SK-N-SH (cell line): ENCODE measurements at regions not wholly inside any gene's neighbourhood (a gene's known extent, or its start where the extent isn't known, plus 50 kb on each side); places are given as distances from the start of the nearest gene placed in this dataset.

Source experiments
- CTCF ChIA-PET: fragments of 300-600, 350-600 bp; formaldehyde crosslinking; extraction: SDS; loops from one replicate; lab custom pipeline; 2021; lab: Yijun Ruan, JAX
- POLR2A ChIA-PET: fragments of 350-600 bp; sonication (Branson Sonifier 250); formaldehyde crosslinking; extraction: SDS; loops from one replicate; lab custom pipeline; 2020; ENCODE audit warnings: antibody characterized with exemption, inconsistent platforms; lab: Yijun Ruan, JAX
- DNase-seq: peaks from one replicate; pipeline ENCODE4 v3.0.0; 2012
- H2AFZ ChIP-seq: fragments of 200-600 bp; sonication (generic); 2 replicates; pipeline ENCODE4 v1.8.1; 2016; ENCODE audit warnings: antibody characterized with exemption, mild to moderate bottlenecking, low read depth
- H3F3A ChIP-seq: fragments of 200-600 bp; sonication (generic); replicated peaks from 2 replicates; pipeline ENCODE3; 2016; ENCODE audit warnings: antibody characterized with exemption, mild to moderate bottlenecking; ENCODE audit not compliant: insufficient read depth
- H3K27ac ChIP-seq, 2 experiments: fragments of 200-500 bp in 1 of 2; fragments of 200-600 bp in 1 of 2; sonication (Bioruptor generic) in 1 of 2; sonication (generic), shearing (Covaris generic) in 1 of 2; 2 replicates each; pipeline versions ENCODE4 v1.5.1 to v1.6.1; 2014 to 2016; ENCODE audit warnings: low read depth in 2 of 2, inconsistent platforms in 1 of 2, low read length in 1 of 2, mild to moderate bottlenecking in 1 of 2, mixed read lengths in 1 of 2
- H3K27me3 ChIP-seq: fragments of 200-600 bp; sonication (generic), shearing (Covaris generic); 2 replicates; pipeline ENCODE4 v1.6.1; 2016; ENCODE audit warnings: mixed run types; ENCODE audit not compliant: insufficient read depth
- H3K36me3 ChIP-seq, 2 experiments: fragments of 200-500 bp in 1 of 2; fragments of 200-600 bp in 1 of 2; sonication (Bioruptor generic) in 1 of 2; sonication (generic) in 1 of 2; replicated peaks in 1 of 2; 2 replicates each; pipeline versions ENCODE3 to v1.5.1; 2014 to 2016; ENCODE audit warnings: low read length in 1 of 2, mild to moderate bottlenecking in 1 of 2; ENCODE audit not compliant: insufficient read depth in 2 of 2, control insufficient read depth in 1 of 2
- H3K4me1 ChIP-seq, 2 experiments: fragments of 200-500 bp in 1 of 2; fragments of 200-600 bp in 1 of 2; sonication (Bioruptor generic) in 1 of 2; sonication (generic), shearing (Covaris generic) in 1 of 2; 2 replicates each; pipeline versions ENCODE4 v1.5.1 to v1.6.1; 2014 to 2016; ENCODE audit warnings: low read depth in 1 of 2, low read length in 1 of 2, mixed run types in 1 of 2; ENCODE audit not compliant: insufficient read depth in 2 of 2, control insufficient read depth in 1 of 2
- H3K4me2 ChIP-seq: fragments of 200-600 bp; sonication (generic), shearing (Covaris generic); 2 replicates; pipeline ENCODE4 v1.6.1; 2017; ENCODE audit warnings: mixed run types
- H3K4me3 ChIP-seq, 2 experiments: fragments of 200-500 bp in 1 of 2; fragments of 200-600 bp in 1 of 2; sonication (Bioruptor generic) in 1 of 2; sonication (generic), shearing (Covaris generic) in 1 of 2; 2 replicates each; pipeline versions ENCODE4 v1.5.1 to v1.8.1; 2014 to 2016; ENCODE audit warnings: low read depth in 2 of 2, inconsistent platforms in 1 of 2, low read length in 1 of 2, mild to moderate bottlenecking in 1 of 2, mixed read lengths in 1 of 2, moderate library complexity in 1 of 2
- H3K79me2 ChIP-seq: fragments of 200-600 bp; sonication (generic); 2 replicates; pipeline ENCODE4 v1.8.1; 2017; ENCODE audit warnings: mild to moderate bottlenecking; ENCODE audit not compliant: insufficient read depth
- H3K9ac ChIP-seq: fragments of 200-600 bp; sonication (generic); 2 replicates; pipeline ENCODE4 v1.6.1; 2017; ENCODE audit warnings: mixed run types
- H3K9me2 ChIP-seq: fragments of 200-600 bp; sonication (generic); 2 replicates; pipeline ENCODE4 v1.6.1; 2017; ENCODE audit warnings: mixed run types
- H3K9me3 ChIP-seq: fragments of 200-600 bp; sonication (generic); 2 replicates; pipeline ENCODE4 v1.6.1; 2017; ENCODE audit warnings: mixed run types, mild to moderate bottlenecking, moderate library complexity
- H4K20me1 ChIP-seq: fragments of 200-600 bp; sonication (generic); 2 replicates; pipeline ENCODE4 v1.6.1; 2017; ENCODE audit warnings: mild to moderate bottlenecking, mixed run types; ENCODE audit not compliant: insufficient read depth
- CHD2 ChIP-seq: fragments of 150-350 bp; IDR thresholded peaks from 2 replicates; pipeline ENCODE4 v1.6.1; 2018; ENCODE audit warnings: low read length; ENCODE audit not compliant: partially characterized antibody
- ELF1 ChIP-seq: IDR thresholded peaks from 2 replicates; pipeline ENCODE4 v1.4.0; 2012
- FOXJ3 ChIP-seq: sonication (generic); formaldehyde crosslinking; IDR thresholded peaks from 2 replicates; pipeline ENCODE4 v1.5.1; 2020; ENCODE audit warnings: mild to moderate bottlenecking, missing genetic modification reagents
- FOXM1 ChIP-seq: IDR thresholded peaks from 2 replicates; pipeline ENCODE4 v1.4.0; 2012; ENCODE audit warnings: low read depth, mild to moderate bottlenecking
- GABPA ChIP-seq: IDR thresholded peaks from 2 replicates; pipeline ENCODE4 v1.4.0; 2012; ENCODE audit warnings: low read depth, mild to moderate bottlenecking
- GATA2 ChIP-seq: sonication (generic); formaldehyde crosslinking; IDR thresholded peaks from 2 replicates; pipeline ENCODE4 v1.5.0; 2020; ENCODE audit warnings: mild to moderate bottlenecking, missing genetic modification reagents
- JUND ChIP-seq: IDR thresholded peaks from 2 replicates; pipeline ENCODE4 v1.4.0; 2012
- MEF2A ChIP-seq: IDR thresholded peaks from 2 replicates; pipeline ENCODE4 v1.4.0; 2012; ENCODE audit warnings: low read depth, borderline replicate concordance
- MXI1 ChIP-seq: IDR thresholded peaks from 2 replicates; pipeline ENCODE4 v1.6.1; 2012; ENCODE audit warnings: mild to moderate bottlenecking, low read depth, low read length, improper control_type of control experiment
- POLR2AphosphoS5 ChIP-seq: IDR thresholded peaks from 2 replicates; pipeline ENCODE4 v1.6.1; 2012; ENCODE audit warnings: low read depth, low read length
- RAD21 ChIP-seq: IDR thresholded peaks from 2 replicates; pipeline ENCODE4 v1.6.1; 2012; ENCODE audit warnings: mild to moderate bottlenecking, low read length
- RCOR1 ChIP-seq: fragments of 150-350 bp; IDR thresholded peaks from 2 replicates; pipeline ENCODE4 v1.6.1; 2017; ENCODE audit warnings: antibody characterized with exemption, low read length
- RFX5 ChIP-seq: IDR thresholded peaks from 2 replicates; pipeline ENCODE4 v1.6.1; 2012; ENCODE audit warnings: mild to moderate bottlenecking, improper control_type of control experiment, low read length
- TAF1 ChIP-seq: IDR thresholded peaks from 2 replicates; pipeline ENCODE4 v1.6.1; 2012; ENCODE audit warnings: low read depth, mild to moderate bottlenecking, low read length, moderate library complexity, borderline replicate concordance
- TCF12 ChIP-seq: IDR thresholded peaks from 2 replicates; pipeline ENCODE4 v1.4.0; 2012
- TEAD4 ChIP-seq: IDR thresholded peaks from 2 replicates; pipeline ENCODE4 v1.4.0; 2012; ENCODE audit warnings: mild to moderate bottlenecking, borderline replicate concordance; ENCODE audit not compliant: insufficient read depth
- WGBS: methylation state at CpG from one replicate; pipeline ENCODE4 v1.1.6; 2017; ENCODE audit warnings: low lambda C conversion rate; 5-methylcytosine and 5-hydroxymethylcytosine counted together
- TF ChIP-seq, protein P1 (sequence below): fragments of 200-600 bp; sonication (generic); IDR thresholded peaks from 2 replicates; pipeline ENCODE4 v1.6.1; 2017; ENCODE audit warnings: antibody characterized with exemption, mild to moderate bottlenecking, moderate library complexity
- TF ChIP-seq, protein P2 (sequence below): IDR thresholded peaks from 2 replicates; pipeline ENCODE4 v1.4.0; 2012; ENCODE audit warnings: low read depth
- TF ChIP-seq, protein P3 (sequence below): fragments of 150-350 bp; IDR thresholded peaks from 2 replicates; pipeline ENCODE4 v1.6.1; 2016; ENCODE audit warnings: mild to moderate bottlenecking, low read depth, low read length
- TF ChIP-seq, protein P4 (sequence below): IDR thresholded peaks from 2 replicates; pipeline ENCODE4; 2012

DNA sequence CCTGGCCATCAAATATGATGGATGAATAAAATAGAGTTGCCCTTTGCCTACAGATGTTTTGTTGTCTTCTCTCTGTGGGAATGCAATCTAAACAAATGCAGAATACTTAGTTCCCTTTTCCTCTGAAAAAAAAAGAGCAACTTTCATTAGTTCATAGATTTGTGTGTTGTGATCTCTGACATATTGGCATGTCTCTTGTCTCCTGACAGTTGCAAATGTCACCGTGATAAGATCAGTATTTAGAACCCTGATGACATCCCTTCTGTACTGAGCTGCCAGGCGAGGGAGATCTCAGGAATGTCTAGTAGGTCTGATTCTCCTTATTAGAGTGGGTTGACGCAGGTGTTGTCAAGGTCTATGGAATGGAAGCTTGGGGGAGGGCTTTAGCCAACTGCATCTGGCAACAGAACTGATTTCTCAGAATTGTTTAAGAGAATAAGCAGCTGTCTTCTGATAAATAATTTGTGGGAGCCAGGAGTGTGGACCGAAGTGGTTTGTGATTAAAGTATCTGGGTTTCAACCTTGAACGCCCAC is 130.4 kb downstream of the GALR1 start:
- DNase-seq: no peak
- CTCF ChIA-PET: no interaction called here
- no peak for TF ChIP-seq TCF12
- TF ChIP-seq TEAD4: no peak
- TF ChIP-seq GATA2 (CRISPR knock-in tag): no peak
- TF ChIP-seq, protein P1, sequence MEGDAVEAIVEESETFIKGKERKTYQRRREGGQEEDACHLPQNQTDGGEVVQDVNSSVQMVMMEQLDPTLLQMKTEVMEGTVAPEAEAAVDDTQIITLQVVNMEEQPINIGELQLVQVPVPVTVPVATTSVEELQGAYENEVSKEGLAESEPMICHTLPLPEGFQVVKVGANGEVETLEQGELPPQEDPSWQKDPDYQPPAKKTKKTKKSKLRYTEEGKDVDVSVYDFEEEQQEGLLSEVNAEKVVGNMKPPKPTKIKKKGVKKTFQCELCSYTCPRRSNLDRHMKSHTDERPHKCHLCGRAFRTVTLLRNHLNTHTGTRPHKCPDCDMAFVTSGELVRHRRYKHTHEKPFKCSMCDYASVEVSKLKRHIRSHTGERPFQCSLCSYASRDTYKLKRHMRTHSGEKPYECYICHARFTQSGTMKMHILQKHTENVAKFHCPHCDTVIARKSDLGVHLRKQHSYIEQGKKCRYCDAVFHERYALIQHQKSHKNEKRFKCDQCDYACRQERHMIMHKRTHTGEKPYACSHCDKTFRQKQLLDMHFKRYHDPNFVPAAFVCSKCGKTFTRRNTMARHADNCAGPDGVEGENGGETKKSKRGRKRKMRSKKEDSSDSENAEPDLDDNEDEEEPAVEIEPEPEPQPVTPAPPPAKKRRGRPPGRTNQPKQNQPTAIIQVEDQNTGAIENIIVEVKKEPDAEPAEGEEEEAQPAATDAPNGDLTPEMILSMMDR: no peak
- no peak for TF ChIP-seq RAD21
- TF ChIP-seq, protein P2, sequence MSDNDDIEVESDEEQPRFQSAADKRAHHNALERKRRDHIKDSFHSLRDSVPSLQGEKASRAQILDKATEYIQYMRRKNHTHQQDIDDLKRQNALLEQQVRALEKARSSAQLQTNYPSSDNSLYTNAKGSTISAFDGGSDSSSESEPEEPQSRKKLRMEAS: no peak
- TF ChIP-seq FOXM1: no peak
- no peak for TF ChIP-seq TAF1
- no peak for TF ChIP-seq POLR2AphosphoS5
- TF ChIP-seq ELF1: no peak
- TF ChIP-seq, protein P3, sequence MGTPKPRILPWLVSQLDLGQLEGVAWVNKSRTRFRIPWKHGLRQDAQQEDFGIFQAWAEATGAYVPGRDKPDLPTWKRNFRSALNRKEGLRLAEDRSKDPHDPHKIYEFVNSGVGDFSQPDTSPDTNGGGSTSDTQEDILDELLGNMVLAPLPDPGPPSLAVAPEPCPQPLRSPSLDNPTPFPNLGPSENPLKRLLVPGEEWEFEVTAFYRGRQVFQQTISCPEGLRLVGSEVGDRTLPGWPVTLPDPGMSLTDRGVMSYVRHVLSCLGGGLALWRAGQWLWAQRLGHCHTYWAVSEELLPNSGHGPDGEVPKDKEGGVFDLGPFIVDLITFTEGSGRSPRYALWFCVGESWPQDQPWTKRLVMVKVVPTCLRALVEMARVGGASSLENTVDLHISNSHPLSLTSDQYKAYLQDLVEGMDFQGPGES: no peak
- TF ChIP-seq, protein P4, sequence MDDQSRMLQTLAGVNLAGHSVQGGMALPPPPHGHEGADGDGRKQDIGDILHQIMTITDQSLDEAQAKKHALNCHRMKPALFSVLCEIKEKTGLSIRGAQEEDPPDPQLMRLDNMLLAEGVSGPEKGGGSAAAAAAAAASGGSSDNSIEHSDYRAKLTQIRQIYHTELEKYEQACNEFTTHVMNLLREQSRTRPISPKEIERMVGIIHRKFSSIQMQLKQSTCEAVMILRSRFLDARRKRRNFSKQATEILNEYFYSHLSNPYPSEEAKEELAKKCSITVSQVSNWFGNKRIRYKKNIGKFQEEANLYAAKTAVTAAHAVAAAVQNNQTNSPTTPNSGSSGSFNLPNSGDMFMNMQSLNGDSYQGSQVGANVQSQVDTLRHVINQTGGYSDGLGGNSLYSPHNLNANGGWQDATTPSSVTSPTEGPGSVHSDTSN: no peak
- TF ChIP-seq FOXJ3 (CRISPR knock-in tag): no peak
- TF ChIP-seq MXI1: no peak
- TF ChIP-seq RFX5: no peak
- TF ChIP-seq GABPA: no peak
- no peak for TF ChIP-seq MEF2A
- TF ChIP-seq RCOR1: no peak
- no peak for TF ChIP-seq CHD2
- no peak for TF ChIP-seq JUND

More for the DNA sequence above, 130.4 kb downstream of the GALR1 start:
- no peaks in the 10 kb centered on the region for H3K27me3 ChIP-seq
- no peaks in the 10 kb centered on the region for H3K4me1 ChIP-seq
- H3F3A ChIP-seq: no peaks in the 10 kb centered on the region
- no peak overlapping the region for H3K4me2 ChIP-seq
- no peaks in the 10 kb centered on the region for H3K79me2 ChIP-seq
- no peaks in the 10 kb centered on the region for H3K9me2 ChIP-seq
- no peak overlapping the region for H3K27ac ChIP-seq
- POLR2A ChIA-PET: no interaction called here
- 9% methylated on average over 5 of the region's 5 CpGs for WGBS
- no peak overlapping the region for H3K4me3 ChIP-seq
- no peaks in the 10 kb centered on the region for H3K9me3 ChIP-seq
- H3K36me3 ChIP-seq: no peaks in the 10 kb centered on the region
- no peak overlapping the region for H2AFZ ChIP-seq
- H3K9ac ChIP-seq: no peak overlapping the region
- H4K20me1 ChIP-seq: no peaks in the 10 kb centered on the region
